KMS-11 (cell line): ENCODE measurements at regions not wholly inside any gene's neighbourhood (a gene's known extent, or its start where the extent isn't known, plus 50 kb on each side); places are given as distances from the start of the nearest gene placed in this dataset.
"Not testable (repeated sequence)": the region's sequence is repeated elsewhere in the genome, so short reads cannot be mapped to it uniquely, and the experiment has no call there.

ENCODE experiments used
- H2AFZ ChIP-seq: fragments of 200-600 bp; sonication (generic); 2 replicates; pipeline ENCODE4 v1.6.1; 2016; ENCODE audit warnings: antibody characterized with exemption, mixed run types, low read depth
- H3K27ac ChIP-seq: fragments of 200-600 bp; sonication (generic); 2 replicates; pipeline ENCODE4 v1.6.1; 2016; ENCODE audit warnings: mild to moderate bottlenecking, mixed run types
- H3K27me3 ChIP-seq: fragments of 200-600 bp; sonication (generic); 2 replicates; pipeline ENCODE4 v1.6.1; 2017; ENCODE audit warnings: mild to moderate bottlenecking, low read depth, mixed run types, moderate library complexity; ENCODE audit not compliant: insufficient read depth
- H3K36me3 ChIP-seq: fragments of 200-600 bp; sonication (generic); 2 replicates; pipeline ENCODE4 v1.6.1; 2017; ENCODE audit warnings: mild to moderate bottlenecking, mixed run types; ENCODE audit not compliant: insufficient read depth
- H3K4me1 ChIP-seq: fragments of 200-600 bp; sonication (generic); 2 replicates; pipeline ENCODE4 v1.6.1; 2016; ENCODE audit warnings: mild to moderate bottlenecking, low read depth, mixed run types; ENCODE audit not compliant: poor library complexity, severe bottlenecking
- H3K4me2 ChIP-seq: fragments of 200-600 bp; sonication (generic); 2 replicates; pipeline ENCODE4 v1.7.0; 2016; ENCODE audit warnings: mild to moderate bottlenecking, mixed run types
- H3K4me3 ChIP-seq: fragments of 200-600 bp; sonication (generic); IDR thresholded peaks from 2 replicates; pipeline ENCODE4 v1.6.1; 2017; ENCODE audit warnings: low read depth, low read length, mixed read lengths; ENCODE audit not compliant: insufficient read depth
- H3K79me2 ChIP-seq: fragments of 200-600 bp; sonication (generic); 2 replicates; pipeline ENCODE4 v1.6.1; 2016; ENCODE audit warnings: low read depth, mixed run types; ENCODE audit not compliant: insufficient read depth
- H3K9ac ChIP-seq: fragments of 200-600 bp; sonication (generic); 2 replicates; pipeline ENCODE4 v1.6.1; 2016; ENCODE audit warnings: mild to moderate bottlenecking, mixed run types
- H4K20me1 ChIP-seq: fragments of 200-600 bp; sonication (generic); 2 replicates; pipeline ENCODE4 v1.6.1; 2016; ENCODE audit warnings: mild to moderate bottlenecking, mixed run types; ENCODE audit not compliant: insufficient read depth
- CTCF ChIP-seq: fragments of 200-600 bp; sonication (generic); conservative IDR thresholded peaks from 2 replicates; pipeline ENCODE4 v1.6.1; 2017; ENCODE audit warnings: low read depth, mild to moderate bottlenecking, antibody characterized with exemption, low read length, moderate library complexity, mixed read lengths

GRCh38 chr12:29012673-29013072 is 136.4 kb upstream of the FAR2 start:
- Histone ChIP-seq H3K79me2 (no peaks in the 10 kb centered on the region), H4K20me1 (no peaks in the 10 kb centered on the region), H3K4me1 (no peaks in the 10 kb centered on the region), H3K9ac (no peak overlapping the region), H3K36me3 (no peaks in the 10 kb centered on the region), H3K4me2 (no peak overlapping the region), H2AFZ (no peak overlapping the region), H3K27ac (no peak overlapping the region), H3K27me3 (no peaks in the 10 kb centered on the region), H3K4me3 (no peak overlapping the region)
- no peak for TF ChIP-seq CTCF

- not testable (repeated sequence) for H3K4me2 ChIP-seq, H3K79me2 ChIP-seq, H3K27me3 ChIP-seq, H4K20me1 ChIP-seq, H3K4me3 ChIP-seq, H3K36me3 ChIP-seq, H3K4me1 ChIP-seq, H3K27ac ChIP-seq, H3K9ac ChIP-seq, H2AFZ ChIP-seq
These were observed 131.5 kb upstream of the FAR2 start for GRCh38 chr12:29017532-29017931.

- no peaks in the 10 kb centered on the region for H3K79me2 ChIP-seq
- no peaks in the 10 kb centered on the region for H3K27me3 ChIP-seq
- H3K27ac ChIP-seq, result no peak overlapping the region
- no peak for TF ChIP-seq CTCF
- no peak overlapping the region for H3K4me3 ChIP-seq
- H3K4me2 ChIP-seq, result no peak overlapping the region
- H2AFZ ChIP-seq, result no peak overlapping the region
- no peaks in the 10 kb centered on the region for H3K36me3 ChIP-seq
- H4K20me1 ChIP-seq, result no peaks in the 10 kb centered on the region
- H3K9ac ChIP-seq, result no peak overlapping the region
- peaks cover 19% of the 10 kb centered on the region for H3K4me1 ChIP-seq
These were observed 125.5 kb upstream of the FAR2 start for GRCh38 chr12:29023436-29024076.

- no peaks in the 10 kb centered on the region for H3K27me3 ChIP-seq
These were observed 125.0 kb upstream of the FAR2 start for GRCh38 chr12:29024117-29024516.

More at GRCh38 chr12:29024117-29024516, 125.0 kb upstream of the FAR2 start:
- Histone ChIP-seq H3K79me2 (no peaks in the 10 kb centered on the region), H3K9ac (no peak overlapping the region), H3K4me2 (no peak overlapping the region), H3K4me3 (no peak overlapping the region), H3K27ac (no peak overlapping the region), H4K20me1 (no peaks in the 10 kb centered on the region), H3K4me1 (peaks cover 19% of the 10 kb centered on the region), H3K36me3 (no peaks in the 10 kb centered on the region), H2AFZ (no peak overlapping the region)
- peak; percentile 36 for TF ChIP-seq CTCF
